ENCODE measurements at regions not wholly inside any gene's neighbourhood (a gene's known extent, or its start where the extent isn't known, plus 50 kb on each side); places are given as distances from the start of the nearest gene placed in this dataset.

DNA sequence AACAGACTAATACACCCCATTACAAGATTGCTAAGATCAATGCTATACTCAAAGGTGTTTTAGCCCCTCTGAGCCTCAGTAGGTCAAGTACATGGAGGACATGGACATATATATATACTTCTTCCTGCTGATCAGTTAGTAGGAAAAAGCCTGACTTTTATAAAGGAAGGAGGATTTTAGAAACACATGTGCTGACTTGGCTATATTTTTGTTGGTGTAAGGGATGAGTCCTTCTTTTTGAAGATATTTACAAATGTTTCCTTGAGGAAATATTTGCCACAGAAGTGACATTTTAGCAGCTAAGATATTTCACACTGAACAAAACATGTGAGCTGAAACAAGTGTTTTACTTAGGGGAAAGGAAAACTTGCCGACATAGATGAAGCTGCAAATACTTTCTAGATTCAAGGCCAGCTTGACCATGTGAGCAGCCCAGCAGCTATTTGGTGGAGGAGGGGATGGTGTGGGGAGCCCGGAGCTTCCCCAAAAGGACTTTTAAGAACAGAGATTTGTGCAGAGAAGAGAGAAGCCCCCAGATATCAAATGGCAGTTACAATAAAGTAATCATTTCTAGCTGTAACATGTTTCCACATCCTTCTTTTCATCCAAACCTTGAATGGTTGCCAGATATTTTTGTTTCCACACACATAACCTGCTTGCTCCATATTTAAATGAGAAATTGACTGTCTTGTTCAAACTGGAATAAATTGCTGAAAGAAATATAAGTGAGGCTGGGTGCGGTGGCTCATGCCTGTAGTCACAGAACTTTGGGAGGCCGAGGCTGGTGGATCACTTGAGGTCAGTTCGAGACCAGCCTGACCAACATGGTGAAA lies 111.7 kb upstream of the NR2F2 start:
- no peaks in the 10 kb centered on the region for H3K79me2 ChIP-seq (ENCODE audit: insufficient read depth)
- no peaks in the 10 kb centered on the region for H4K20me1 ChIP-seq (ENCODE audit: insufficient read depth)
- no peaks in the 10 kb centered on the region for H3K36me3 ChIP-seq (replicated peaks in 1 of 2; ENCODE audit: control insufficient read depth in 1 of 2, insufficient read depth in 2 of 2, low read length in 1 of 2)
- H3K27ac ChIP-seq (ENCODE audit: low read depth in 2 of 2, low read length in 1 of 2) = no peak overlapping the region
- CTCF ChIA-PET = no interaction called here
- no peaks in the 10 kb centered on the region for H3K4me1 ChIP-seq (ENCODE audit: control insufficient read depth in 1 of 2, insufficient read depth in 2 of 2, low read depth in 1 of 2, low read length in 1 of 2)
- no peaks in the 10 kb centered on the region for H3K9me3 ChIP-seq
- WGBS (ENCODE audit: low lambda C conversion rate) = 28% methylated on average over 5 of the region's 5 CpGs
- H3F3A ChIP-seq (replicated peaks; ENCODE audit: insufficient read depth) = no peaks in the 10 kb centered on the region
- no peak overlapping the region for H3K9ac ChIP-seq
- POLR2A ChIA-PET = no interaction called here
- TF ChIP-seq, protein P1, sequence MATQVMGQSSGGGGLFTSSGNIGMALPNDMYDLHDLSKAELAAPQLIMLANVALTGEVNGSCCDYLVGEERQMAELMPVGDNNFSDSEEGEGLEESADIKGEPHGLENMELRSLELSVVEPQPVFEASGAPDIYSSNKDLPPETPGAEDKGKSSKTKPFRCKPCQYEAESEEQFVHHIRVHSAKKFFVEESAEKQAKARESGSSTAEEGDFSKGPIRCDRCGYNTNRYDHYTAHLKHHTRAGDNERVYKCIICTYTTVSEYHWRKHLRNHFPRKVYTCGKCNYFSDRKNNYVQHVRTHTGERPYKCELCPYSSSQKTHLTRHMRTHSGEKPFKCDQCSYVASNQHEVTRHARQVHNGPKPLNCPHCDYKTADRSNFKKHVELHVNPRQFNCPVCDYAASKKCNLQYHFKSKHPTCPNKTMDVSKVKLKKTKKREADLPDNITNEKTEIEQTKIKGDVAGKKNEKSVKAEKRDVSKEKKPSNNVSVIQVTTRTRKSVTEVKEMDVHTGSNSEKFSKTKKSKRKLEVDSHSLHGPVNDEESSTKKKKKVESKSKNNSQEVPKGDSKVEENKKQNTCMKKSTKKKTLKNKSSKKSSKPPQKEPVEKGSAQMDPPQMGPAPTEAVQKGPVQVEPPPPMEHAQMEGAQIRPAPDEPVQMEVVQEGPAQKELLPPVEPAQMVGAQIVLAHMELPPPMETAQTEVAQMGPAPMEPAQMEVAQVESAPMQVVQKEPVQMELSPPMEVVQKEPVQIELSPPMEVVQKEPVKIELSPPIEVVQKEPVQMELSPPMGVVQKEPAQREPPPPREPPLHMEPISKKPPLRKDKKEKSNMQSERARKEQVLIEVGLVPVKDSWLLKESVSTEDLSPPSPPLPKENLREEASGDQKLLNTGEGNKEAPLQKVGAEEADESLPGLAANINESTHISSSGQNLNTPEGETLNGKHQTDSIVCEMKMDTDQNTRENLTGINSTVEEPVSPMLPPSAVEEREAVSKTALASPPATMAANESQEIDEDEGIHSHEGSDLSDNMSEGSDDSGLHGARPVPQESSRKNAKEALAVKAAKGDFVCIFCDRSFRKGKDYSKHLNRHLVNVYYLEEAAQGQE (IDR thresholded peaks at IDR 0.05; ENCODE audit: low read depth, low read length) = no peak
- no peak for TF ChIP-seq MXI1 (IDR thresholded peaks at IDR 0.05; ENCODE audit: low read depth, low read length)
- TF ChIP-seq, protein P2, sequence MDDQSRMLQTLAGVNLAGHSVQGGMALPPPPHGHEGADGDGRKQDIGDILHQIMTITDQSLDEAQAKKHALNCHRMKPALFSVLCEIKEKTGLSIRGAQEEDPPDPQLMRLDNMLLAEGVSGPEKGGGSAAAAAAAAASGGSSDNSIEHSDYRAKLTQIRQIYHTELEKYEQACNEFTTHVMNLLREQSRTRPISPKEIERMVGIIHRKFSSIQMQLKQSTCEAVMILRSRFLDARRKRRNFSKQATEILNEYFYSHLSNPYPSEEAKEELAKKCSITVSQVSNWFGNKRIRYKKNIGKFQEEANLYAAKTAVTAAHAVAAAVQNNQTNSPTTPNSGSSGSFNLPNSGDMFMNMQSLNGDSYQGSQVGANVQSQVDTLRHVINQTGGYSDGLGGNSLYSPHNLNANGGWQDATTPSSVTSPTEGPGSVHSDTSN (IDR thresholded peaks at IDR 0.05) = no peak
- TF ChIP-seq TAF1 (IDR thresholded peaks at IDR 0.05; ENCODE audit: borderline replicate concordance, low read depth, low read length) = no peak
- TF ChIP-seq, protein P3, sequence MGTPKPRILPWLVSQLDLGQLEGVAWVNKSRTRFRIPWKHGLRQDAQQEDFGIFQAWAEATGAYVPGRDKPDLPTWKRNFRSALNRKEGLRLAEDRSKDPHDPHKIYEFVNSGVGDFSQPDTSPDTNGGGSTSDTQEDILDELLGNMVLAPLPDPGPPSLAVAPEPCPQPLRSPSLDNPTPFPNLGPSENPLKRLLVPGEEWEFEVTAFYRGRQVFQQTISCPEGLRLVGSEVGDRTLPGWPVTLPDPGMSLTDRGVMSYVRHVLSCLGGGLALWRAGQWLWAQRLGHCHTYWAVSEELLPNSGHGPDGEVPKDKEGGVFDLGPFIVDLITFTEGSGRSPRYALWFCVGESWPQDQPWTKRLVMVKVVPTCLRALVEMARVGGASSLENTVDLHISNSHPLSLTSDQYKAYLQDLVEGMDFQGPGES (IDR thresholded peaks at IDR 0.05; ENCODE audit: low read depth, low read length) = no peak
- no peak for TF ChIP-seq TCF12 (IDR thresholded peaks at IDR 0.05)
- no peak for DNase-seq
- H2AFZ ChIP-seq (ENCODE audit: low read depth) = no peak overlapping the region
- no peak overlapping the region for H3K4me3 ChIP-seq (ENCODE audit: low read depth in 2 of 2, low read length in 1 of 2)
- no peaks in the 10 kb centered on the region for H3K27me3 ChIP-seq (ENCODE audit: insufficient read depth)
- H3K4me2 ChIP-seq = no peak overlapping the region
- H3K9me2 ChIP-seq = no peaks in the 10 kb centered on the region

DNA sequence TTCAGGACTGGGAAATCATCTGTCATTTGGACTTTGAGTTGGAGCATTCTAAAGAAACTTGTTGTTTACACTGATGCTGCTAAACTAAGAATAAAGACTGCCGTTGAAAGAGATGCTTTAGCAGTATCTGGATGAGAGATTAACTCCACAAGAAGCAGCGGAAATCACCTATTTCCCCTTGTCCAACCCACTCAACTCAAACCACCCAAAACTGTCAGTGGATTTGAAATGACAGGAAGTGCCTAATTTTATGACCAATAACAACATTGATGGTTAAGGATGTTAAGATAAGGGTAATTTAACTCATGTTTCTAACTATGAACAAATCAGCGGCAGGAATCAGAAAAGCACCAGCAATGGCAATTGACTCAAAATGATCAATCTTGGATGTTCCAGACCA lies 110.8 kb upstream of the NR2F2 start:
- no peak for TF ChIP-seq GATA2 (CRISPR knock-in tag; IDR thresholded peaks at IDR 0.05)
- no peak for TF ChIP-seq MXI1 (IDR thresholded peaks at IDR 0.05; ENCODE audit: low read depth, low read length)
- TF ChIP-seq, protein P2 (IDR thresholded peaks at IDR 0.05) = no peak
- no peak for TF ChIP-seq FOXJ3 (CRISPR knock-in tag; IDR thresholded peaks at IDR 0.05)
- no peak for TF ChIP-seq TCF12 (IDR thresholded peaks at IDR 0.05)
- no peak for TF ChIP-seq YY1 (IDR thresholded peaks at IDR 0.05; ENCODE audit: low read depth)
- TF ChIP-seq SMC3 (IDR thresholded peaks at IDR 0.05; ENCODE audit: low read depth, low read length) = no peak
- TF ChIP-seq MEF2A (IDR thresholded peaks at IDR 0.05; ENCODE audit: borderline replicate concordance, low read depth) = no peak
- no peak for TF ChIP-seq SIN3A (IDR thresholded peaks at IDR 0.05; ENCODE audit: borderline replicate concordance, low read depth, low read length)
- TF ChIP-seq RFX5 (IDR thresholded peaks at IDR 0.05; ENCODE audit: low read length) = no peak
- TF ChIP-seq TAF1 (IDR thresholded peaks at IDR 0.05; ENCODE audit: borderline replicate concordance, low read depth, low read length) = no peak
- no peak for TF ChIP-seq CHD2 (IDR thresholded peaks at IDR 0.05; ENCODE audit: low read length, partially characterized antibody)
- no peak for TF ChIP-seq FOXM1 (IDR thresholded peaks at IDR 0.05; ENCODE audit: low read depth)
- TF ChIP-seq POLR2AphosphoS5 (IDR thresholded peaks at IDR 0.05; ENCODE audit: low read depth, low read length) = no peak
- no peak for TF ChIP-seq RXRA (IDR thresholded peaks at IDR 0.05; ENCODE audit: borderline replicate concordance, low read depth)
- no peak for TF ChIP-seq GABPA (IDR thresholded peaks at IDR 0.05; ENCODE audit: low read depth)
- no peaks in the 10 kb centered on the region for H3K4me1 ChIP-seq (ENCODE audit: control insufficient read depth in 1 of 2, insufficient read depth in 2 of 2, low read depth in 1 of 2, low read length in 1 of 2)
- CTCF ChIA-PET = no interaction called here

More for the DNA sequence above, 110.8 kb upstream of the NR2F2 start:
- Histone ChIP-seq H3K9me2 (no peaks in the 10 kb centered on the region), H3K36me3 (replicated peaks in 1 of 2; ENCODE audit: control insufficient read depth in 1 of 2, insufficient read depth in 2 of 2, low read length in 1 of 2) (no peaks in the 10 kb centered on the region), H3F3A (replicated peaks; ENCODE audit: insufficient read depth) (no peaks in the 10 kb centered on the region), H3K27me3 (ENCODE audit: insufficient read depth) (no peaks in the 10 kb centered on the region), H4K20me1 (ENCODE audit: insufficient read depth) (no peaks in the 10 kb centered on the region), H2AFZ (ENCODE audit: low read depth) (no peak overlapping the region), H3K4me2 (no peak overlapping the region), H3K9me3 (no peaks in the 10 kb centered on the region), H3K27ac (ENCODE audit: low read depth in 2 of 2, low read length in 1 of 2) (no peak overlapping the region), H3K4me3 (ENCODE audit: low read depth in 2 of 2, low read length in 1 of 2) (no peak overlapping the region), H3K79me2 (ENCODE audit: insufficient read depth) (no peaks in the 10 kb centered on the region), H3K9ac (no peak overlapping the region)
- POLR2A ChIA-PET = no interaction called here
- no peak for DNase-seq
- 35% methylated on average over 3 of the region's 3 CpGs for WGBS (ENCODE audit: low lambda C conversion rate)
